HepG2 (cell line): ENCODE measurements at regions not wholly inside any gene's neighbourhood (a gene's known extent, or its start where the extent isn't known, plus 50 kb on each side); places are given as distances from the start of the nearest gene placed in this dataset.

Experiments used
- ATAC-seq: fragments of 200-7000 bp; cut with Tn5 transposase; 3 replicates; pipeline ENCODE4 v1.9.1; 2020; ENCODE audit warnings: mild to moderate bottlenecking, moderate library complexity
- BruUV-seq: library from RNA; stranded (reverse); fragments of 400-500 nt; replicated peaks from 2 replicates; lab custom pipeline; 2021; lab: Mats Ljungman, UMichigan
- CTCF ChIA-PET: fragments of 300-600 bp; formaldehyde crosslinking; extraction: SDS; loops from one replicate; lab custom pipeline; 2021; ENCODE audit warnings: low total read pairs, inconsistent platforms, low intra/inter-chr PET ratio; lab: Yijun Ruan, JAX
- POLR2A ChIA-PET: fragments of 350-600 bp; sonication (Branson Sonifier 250); formaldehyde crosslinking; loops from one replicate; lab custom pipeline; 2020; ENCODE audit warnings: antibody characterized with exemption, inconsistent platforms; lab: Yijun Ruan, JAX
- DNase-seq: peaks from one replicate; pipeline ENCODE4 v3.0.0-alpha.2; 2015; ENCODE audit warnings: low spot score
- FAIRE-seq: peaks from 3 replicates; lab custom pipeline; 2011; peaks lifted over from hg19 to GRCh38; lab: Jason Lieb, UNC
- H2AFZ ChIP-seq: one replicate; pipeline ENCODE4 v1.6.1; 2011; ENCODE audit warnings: low read length, inconsistent platforms
- H3K27ac ChIP-seq: fragments of 300-600 bp; 3 replicates; pipeline ENCODE4 v1.8.0; 2011; ENCODE audit warnings: mixed run types, mild to moderate bottlenecking, mixed read lengths, low read length, inconsistent platforms; ENCODE audit not compliant: insufficient read depth; ENCODE audit errors: extremely low read length
- H3K27me3 ChIP-seq, 2 experiments: fragments of 200-600 bp in 1 of 2; 2 replicates in 1 of 2; 3 replicates in 1 of 2; pipeline versions ENCODE4 v1.6.0 to v1.8.0; 2011; ENCODE audit warnings: low read length in 2 of 2, mild to moderate bottlenecking in 2 of 2, moderate library complexity in 2 of 2, inconsistent platforms in 1 of 2; ENCODE audit not compliant: insufficient read depth in 2 of 2, control insufficient read depth in 1 of 2
- H3K36me3 ChIP-seq, 2 experiments: fragments of 200-600 bp in 1 of 2; replicated peaks in 1 of 2; 2 replicates in 1 of 2; 3 replicates in 1 of 2; pipeline versions ENCODE4 v1.5.1 to v1.8.0; 2011; ENCODE audit warnings: low read length in 2 of 2, inconsistent platforms in 1 of 2; ENCODE audit not compliant: insufficient read depth in 2 of 2, control insufficient read depth in 1 of 2
- H3K4me1 ChIP-seq: 2 replicates; pipeline ENCODE4 v1.5.1; 2012; ENCODE audit warnings: low read length, inconsistent platforms; ENCODE audit not compliant: insufficient read depth
- H3K4me2 ChIP-seq: 2 replicates; pipeline ENCODE4 v1.6.0; 2011; ENCODE audit warnings: low read depth, low read length, inconsistent platforms
- H3K4me3 ChIP-seq, 3 experiments: fragments of 200-600 bp in 1 of 3; sonication (generic), shearing (Covaris generic) in 1 of 3; replicated peaks in 1 of 3; 2 replicates each; pipeline ENCODE4 v1.5.1; 2011 to 2016; ENCODE audit warnings: low read length in 3 of 3, inconsistent platforms in 2 of 3, low read depth in 2 of 3, mild to moderate bottlenecking in 2 of 3, control low read depth in 1 of 3, mixed read lengths in 1 of 3; ENCODE audit not compliant: insufficient read depth in 1 of 3
- H3K79me2 ChIP-seq: one replicate; pipeline ENCODE4 v1.6.1; 2011; ENCODE audit warnings: low read length, inconsistent platforms; ENCODE audit not compliant: insufficient read depth
- H3K9ac ChIP-seq: 2 replicates; pipeline ENCODE4 v1.6.0; 2011; ENCODE audit warnings: mild to moderate bottlenecking, low read depth, low read length, inconsistent platforms; ENCODE audit not compliant: insufficient read depth
- H3K9me3 ChIP-seq: 2 replicates; pipeline ENCODE4 v1.5.1; 2012; ENCODE audit warnings: mild to moderate bottlenecking, low read length
- H4K20me1 ChIP-seq: 2 replicates; pipeline ENCODE4 v1.6.0; 2011; ENCODE audit warnings: inconsistent platforms, mild to moderate bottlenecking, low read length, moderate library complexity; ENCODE audit not compliant: insufficient read depth
- DMAP1 ChIP-seq: IDR thresholded peaks from 2 replicates; pipeline ENCODE4 v1.6.1; 2016
- ETV6 ChIP-seq: sonication (generic); formaldehyde crosslinking; conservative IDR thresholded peaks from 2 replicates; pipeline ENCODE4 v1.4.0; 2020; ENCODE audit warnings: missing genetic modification reagents
- HIVEP1 ChIP-seq: sonication (generic); formaldehyde crosslinking; IDR thresholded peaks from 2 replicates; pipeline ENCODE4 v1.4.0; 2020; ENCODE audit warnings: mild to moderate bottlenecking, missing genetic modification reagents
- HOXA5 ChIP-seq: sonication (generic); formaldehyde crosslinking; IDR thresholded peaks from 2 replicates; pipeline ENCODE4 v1.4.0; 2020; ENCODE audit warnings: missing genetic modification reagents
- KDM5B ChIP-seq: sonication (generic); formaldehyde crosslinking; IDR thresholded peaks from 2 replicates; pipeline ENCODE4 v1.4.0; 2020; ENCODE audit warnings: missing genetic modification reagents, mild to moderate bottlenecking, borderline replicate concordance
- MTF1 ChIP-seq: sonication (generic); formaldehyde crosslinking; IDR thresholded peaks from 2 replicates; pipeline ENCODE4 v1.5.0; 2020; ENCODE audit warnings: missing genetic modification reagents
- POLR2A ChIP-seq, 2 experiments: IDR thresholded peaks; 2 replicates each; pipeline ENCODE4 v1.6.1; 2011; ENCODE audit warnings: low read depth in 2 of 2, low read length in 2 of 2, mild to moderate bottlenecking in 1 of 2, moderate library complexity in 1 of 2; ENCODE audit not compliant: insufficient read depth in 1 of 2
- RFXAP ChIP-seq: sonication (generic); formaldehyde crosslinking; IDR thresholded peaks from 2 replicates; pipeline ENCODE4 v1.4.0; 2020; ENCODE audit warnings: missing genetic modification reagents, borderline replicate concordance
- SMAD3 ChIP-seq: sonication (generic); formaldehyde crosslinking; IDR thresholded peaks from 2 replicates; pipeline ENCODE4 v1.4.0; 2020; ENCODE audit warnings: missing genetic modification reagents
- TEAD3 ChIP-seq: optimal IDR thresholded peaks from 2 replicates; pipeline ENCODE3; 2016; ENCODE audit warnings: borderline replicate concordance
- THAP11 ChIP-seq: IDR thresholded peaks from 2 replicates; pipeline ENCODE4 v1.6.1; 2016; ENCODE audit warnings: missing biosample characterization, missing genetic modification reagents
- ZBTB3 ChIP-seq: sonication (generic); formaldehyde crosslinking; IDR thresholded peaks from 2 replicates; pipeline ENCODE4 v1.4.0; 2020; ENCODE audit warnings: low read depth, mild to moderate bottlenecking, moderate library complexity, missing genetic modification reagents, borderline replicate concordance
- ZNF441 ChIP-seq: sonication (generic); formaldehyde crosslinking; IDR thresholded peaks from 2 replicates; pipeline ENCODE4 v1.7.0; 2021; ENCODE audit warnings: missing genetic modification reagents, borderline replicate concordance
- ZNF513 ChIP-seq: sonication (generic); formaldehyde crosslinking; conservative IDR thresholded peaks from 2 replicates; pipeline ENCODE4 v1.5.0; 2020; ENCODE audit warnings: missing genetic modification reagents
- ZNF878 ChIP-seq: sonication (generic); formaldehyde crosslinking; IDR thresholded peaks from 2 replicates; pipeline ENCODE4 v1.8.1; 2023; ENCODE audit warnings: mild to moderate bottlenecking, missing genetic modification reagents, moderate library complexity
- WGBS: methylation state at CpG from one replicate; pipeline ENCODE4 v1.1.6; 2017; ENCODE audit warnings: low lambda C conversion rate; 5-methylcytosine and 5-hydroxymethylcytosine counted together
- in situ Hi-C: cut with HindIII; loops from 2 replicates; pipeline ENCODE4 v1.10.0; 2017; ENCODE audit warnings: low pct_unique_long_range_greater_than_20kb; ENCODE audit not compliant: extremely low pct_ligation_motif_present
- intact Hi-C: fragments of 100-400 bp; cut with micrococcal nuclease; formaldehyde crosslinking; loops from one replicate; pipeline ENCODE4 v1.10.0; 2022; ENCODE audit not compliant: unreplicated experiment
- TF ChIP-seq, protein P1 (sequence below): sonication (generic); formaldehyde crosslinking; IDR thresholded peaks from 2 replicates; pipeline ENCODE4 v1.4.0; 2020; ENCODE audit warnings: missing genetic modification reagents, borderline replicate concordance

DNA sequence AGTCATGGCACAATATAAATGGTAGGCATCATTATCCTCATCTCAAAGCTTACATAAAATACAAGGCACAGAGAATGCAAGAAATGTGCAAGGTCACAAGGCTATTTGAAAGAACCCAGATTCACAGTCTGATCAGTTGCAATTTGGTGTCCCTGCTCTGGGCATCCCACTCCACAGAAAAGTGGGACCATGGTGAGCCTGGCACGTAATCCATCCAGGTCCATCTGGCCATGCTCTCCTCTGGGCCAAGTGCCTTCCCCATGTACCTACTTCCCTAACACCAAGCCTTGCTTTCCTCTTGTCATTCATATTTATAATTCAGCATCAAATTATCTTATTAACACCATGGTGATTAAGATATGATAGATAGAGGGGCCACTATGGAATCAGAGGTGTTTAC is 390.0 kb downstream of the CDH11 start (continued):
- TF ChIP-seq ZNF513 (CRISPR knock-in tag) (no peak), ZNF878 (CRISPR knock-in tag) (no peak), HIVEP1 (CRISPR knock-in tag) (no peak), MTF1 (CRISPR knock-in tag) (no peak), TEAD3 (no peak), ETV6 (CRISPR knock-in tag) (no peak), DMAP1 (no peak), HOXA5 (CRISPR knock-in tag) (no peak)

DNA sequence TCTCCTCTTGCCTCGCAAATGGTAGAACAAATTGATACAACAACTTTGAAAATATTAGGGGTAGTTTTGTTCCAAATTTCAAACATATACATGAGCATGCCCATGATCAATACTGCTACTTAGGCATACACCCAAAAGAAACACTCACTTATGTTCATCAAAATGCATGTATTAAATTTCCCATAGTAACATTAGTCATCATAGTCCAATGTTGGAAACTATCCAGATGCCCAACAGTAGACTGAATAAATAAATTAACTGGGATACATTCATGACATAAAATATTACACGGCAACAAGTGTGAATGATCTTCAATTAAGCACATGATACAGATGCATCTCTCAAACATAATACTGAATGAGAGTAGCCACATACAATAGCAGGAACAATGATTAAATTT is 391.6 kb downstream of the CDH11 start:
- 3% methylated on average over 2 of the region's 2 CpGs for WGBS
- no peak overlapping the region for H3K4me2 ChIP-seq
- BruUV-seq: no TSS peak
- intact Hi-C loops (no loop called here), in situ Hi-C loops (no loop called here)
- FAIRE-seq (no peak), ATAC-seq (no peak), DNase-seq (no peak)
- no peaks in the 10 kb centered on the region for H3K4me1 ChIP-seq
- H3K36me3 ChIP-seq: no peaks in the 10 kb centered on the region
- no peak overlapping the region for H2AFZ ChIP-seq
- H3K9ac ChIP-seq: no peak overlapping the region
- no peak overlapping the region for H3K4me3 ChIP-seq
- ChIA-PET POLR2A (no interaction called here), CTCF (no interaction called here)
- peaks cover 90% of the 10 kb centered on the region for H3K9me3 ChIP-seq
- H4K20me1 ChIP-seq: no peaks in the 10 kb centered on the region
- no peak overlapping the region for H3K27ac ChIP-seq
- TF ChIP-seq, protein P1, sequence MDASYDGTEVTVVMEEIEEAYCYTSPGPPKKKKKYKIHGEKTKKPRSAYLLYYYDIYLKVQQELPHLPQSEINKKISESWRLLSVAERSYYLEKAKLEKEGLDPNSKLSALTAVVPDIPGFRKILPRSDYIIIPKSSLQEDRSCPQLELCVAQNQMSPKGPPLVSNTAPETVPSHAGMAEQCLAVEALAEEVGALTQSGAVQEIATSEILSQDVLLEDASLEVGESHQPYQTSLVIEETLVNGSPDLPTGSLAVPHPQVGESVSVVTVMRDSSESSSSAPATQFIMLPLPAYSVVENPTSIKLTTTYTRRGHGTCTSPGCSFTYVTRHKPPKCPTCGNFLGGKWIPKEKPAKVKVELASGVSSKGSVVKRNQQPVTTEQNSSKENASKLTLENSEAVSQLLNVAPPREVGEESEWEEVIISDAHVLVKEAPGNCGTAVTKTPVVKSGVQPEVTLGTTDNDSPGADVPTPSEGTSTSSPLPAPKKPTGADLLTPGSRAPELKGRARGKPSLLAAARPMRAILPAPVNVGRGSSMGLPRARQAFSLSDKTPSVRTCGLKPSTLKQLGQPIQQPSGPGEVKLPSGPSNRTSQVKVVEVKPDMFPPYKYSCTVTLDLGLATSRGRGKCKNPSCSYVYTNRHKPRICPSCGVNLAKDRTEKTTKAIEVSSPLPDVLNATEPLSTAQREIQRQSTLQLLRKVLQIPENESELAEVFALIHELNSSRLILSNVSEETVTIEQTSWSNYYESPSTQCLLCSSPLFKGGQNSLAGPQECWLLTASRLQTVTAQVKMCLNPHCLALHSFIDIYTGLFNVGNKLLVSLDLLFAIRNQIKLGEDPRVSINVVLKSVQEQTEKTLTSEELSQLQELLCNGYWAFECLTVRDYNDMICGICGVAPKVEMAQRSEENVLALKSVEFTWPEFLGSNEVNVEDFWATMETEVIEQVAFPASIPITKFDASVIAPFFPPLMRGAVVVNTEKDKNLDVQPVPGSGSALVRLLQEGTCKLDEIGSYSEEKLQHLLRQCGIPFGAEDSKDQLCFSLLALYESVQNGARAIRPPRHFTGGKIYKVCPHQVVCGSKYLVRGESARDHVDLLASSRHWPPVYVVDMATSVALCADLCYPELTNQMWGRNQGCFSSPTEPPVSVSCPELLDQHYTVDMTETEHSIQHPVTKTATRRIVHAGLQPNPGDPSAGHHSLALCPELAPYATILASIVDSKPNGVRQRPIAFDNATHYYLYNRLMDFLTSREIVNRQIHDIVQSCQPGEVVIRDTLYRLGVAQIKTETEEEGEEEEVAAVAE (CRISPR knock-in tag): no peak
- no peak for TF ChIP-seq POLR2A (IDR thresholded peaks at IDR 0.05; ENCODE audit: insufficient read depth in 1 of 2, low read depth in 2 of 2, low read length in 2 of 2)
- no peak for TF ChIP-seq KDM5B (CRISPR knock-in tag)
- no peak for TF ChIP-seq THAP11 (CRISPR knock-in tag)
- TF ChIP-seq ZBTB3 (CRISPR knock-in tag): no peak
- TF ChIP-seq SMAD3 (CRISPR knock-in tag): no peak
- no peak for TF ChIP-seq ZNF441 (CRISPR knock-in tag)
- TF ChIP-seq RFXAP (CRISPR knock-in tag): no peak
- no peaks in the 10 kb centered on the region for H3K27me3 ChIP-seq
- H3K79me2 ChIP-seq: no peaks in the 10 kb centered on the region
